GM19043 (cell line): ENCODE measurements at regions not wholly inside any gene's neighbourhood (a gene's known extent, or its start where the extent isn't known, plus 50 kb on each side); places are given as distances from the start of the nearest gene placed in this dataset.
"Not testable (repeated sequence)": the region's sequence is repeated elsewhere in the genome, so short reads cannot be mapped to it uniquely, and the experiment has no call there.

Experiments used
- ATAC-seq: cut with Tn5 transposase; IDR thresholded peaks from one replicate; pipeline ENCODE4 v1.9.1; 2021; ENCODE audit warnings: low read depth; ENCODE audit not compliant: unreplicated experiment

DNA sequence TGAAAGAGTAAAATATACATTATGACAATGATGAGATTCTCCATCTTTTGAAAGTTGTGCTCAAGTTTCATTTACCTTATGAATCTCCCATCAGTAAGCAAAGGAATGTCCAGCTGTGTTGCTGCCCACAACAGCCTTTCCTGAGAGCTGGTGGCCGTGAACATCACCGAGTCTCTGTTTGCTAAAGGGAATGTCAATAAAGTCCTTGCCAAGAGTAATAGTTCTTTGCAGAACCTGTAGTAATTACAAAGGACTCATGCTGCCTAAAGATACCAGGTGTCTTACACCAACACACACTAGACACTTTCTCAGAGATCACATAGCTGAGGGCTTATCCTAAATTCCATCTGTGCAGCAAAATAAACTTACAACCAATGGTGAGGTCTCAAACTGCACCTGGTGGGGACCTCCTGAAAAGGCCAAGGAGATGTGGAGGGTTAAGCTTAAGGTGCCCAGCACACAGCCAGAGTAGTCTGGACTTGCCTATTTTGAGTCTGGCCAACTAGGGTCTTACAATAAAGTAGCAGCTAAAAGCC, 111.1 kb upstream of the DAPK1 start:
- ATAC-seq, result no peak

DNA sequence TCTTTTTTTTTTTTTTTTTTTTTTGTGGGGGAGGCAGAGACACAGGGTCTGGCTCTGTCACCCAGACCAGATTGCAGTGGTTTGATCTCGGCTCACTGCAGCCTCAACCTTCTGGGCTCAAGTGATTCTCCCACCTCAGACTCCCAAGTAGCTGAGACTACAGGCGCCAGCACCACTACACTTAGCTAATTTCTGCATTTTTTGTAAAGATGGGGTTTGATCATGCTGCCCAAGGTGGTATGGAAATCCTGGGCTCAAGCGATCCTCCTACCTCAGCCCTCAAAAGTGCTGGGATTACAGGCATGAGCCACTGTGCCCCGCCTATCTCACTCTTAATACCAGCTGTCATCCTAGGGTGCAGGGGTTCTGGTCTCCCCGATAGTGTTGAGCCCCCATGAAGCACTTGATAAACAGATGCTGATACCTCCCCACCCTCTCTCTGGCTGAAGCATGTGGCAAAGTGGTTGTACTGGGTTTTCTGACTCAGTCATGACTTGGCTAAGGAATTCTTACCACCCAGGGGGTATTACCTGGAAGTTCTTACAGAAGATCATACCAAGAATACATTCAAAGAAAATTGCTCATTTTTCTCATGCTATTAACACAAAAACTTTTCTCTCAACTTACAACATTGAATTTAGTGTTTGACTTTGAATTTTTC, 110.2 kb upstream of the DAPK1 start:
- no peak for ATAC-seq

- ATAC-seq, result not testable (repeated sequence)
Observed at GRCh38 chr9:87388708-87389107, 109.0 kb upstream of the DAPK1 start.

DNA sequence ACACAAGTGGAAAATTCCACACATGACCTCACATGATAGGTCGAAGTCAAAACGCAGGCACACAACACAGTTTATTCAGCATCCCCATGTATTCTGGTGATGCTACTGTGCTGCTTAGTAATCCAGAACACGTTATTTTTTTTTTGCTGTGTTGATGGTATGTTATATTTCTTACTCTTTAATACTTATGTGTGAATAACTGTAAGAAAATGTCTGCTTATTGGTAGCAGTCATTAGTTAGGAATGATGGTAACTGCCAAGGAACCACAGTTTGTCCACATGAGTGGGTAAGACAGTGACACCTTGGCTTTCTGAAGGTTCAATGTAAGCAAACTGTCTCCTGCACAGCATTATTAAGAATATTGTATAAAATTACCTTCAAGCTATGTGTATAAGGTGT, 107.7 kb upstream of the DAPK1 start:
- ATAC-seq, result no peak

DNA sequence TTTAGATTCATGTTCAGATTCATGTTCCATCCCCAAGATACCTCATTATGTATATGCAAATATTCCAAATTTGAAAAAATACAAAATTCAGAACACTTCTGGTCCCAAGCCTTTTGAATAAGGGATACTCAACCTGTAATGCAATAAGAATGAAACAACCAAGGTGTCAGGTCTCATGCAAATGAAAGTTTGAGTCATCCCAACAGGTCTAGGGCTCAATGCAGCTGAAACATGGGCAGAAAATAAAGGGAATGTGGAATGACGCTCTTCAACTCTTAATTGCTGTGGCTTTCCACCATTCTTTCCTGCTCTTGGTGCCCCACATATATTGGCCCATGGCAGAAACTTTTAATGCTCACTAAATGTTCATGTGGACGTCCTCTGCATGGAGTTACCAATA, 107.3 kb upstream of the DAPK1 start:
- no peak for ATAC-seq

DNA sequence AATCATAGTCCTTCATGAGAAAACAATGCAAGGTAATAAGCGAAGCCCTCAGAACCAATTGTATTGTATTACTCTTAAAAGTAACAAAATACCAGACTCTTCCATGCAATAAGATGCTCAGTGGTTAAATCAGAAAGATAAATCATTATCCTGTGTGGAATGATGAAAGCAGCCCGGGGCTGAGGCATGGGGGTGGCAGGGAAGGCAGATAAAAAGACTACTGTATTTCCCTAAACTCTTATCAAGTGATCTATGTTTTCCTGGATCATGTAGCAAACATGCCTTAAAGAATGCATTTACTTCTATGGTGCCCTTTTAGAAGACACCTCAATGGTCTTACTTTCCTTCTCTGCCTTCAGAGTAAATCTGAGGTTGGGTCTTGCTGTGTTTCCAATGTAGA, 105.6 kb upstream of the DAPK1 start:
- no peak for ATAC-seq

GRCh38 chr9:87393706-87394230, 103.9 kb upstream of the DAPK1 start:
- no peak for ATAC-seq

- ATAC-seq, result no peak
Observed at GRCh38 chr9:87395804-87396479, 101.7 kb upstream of the DAPK1 start.

DNA sequence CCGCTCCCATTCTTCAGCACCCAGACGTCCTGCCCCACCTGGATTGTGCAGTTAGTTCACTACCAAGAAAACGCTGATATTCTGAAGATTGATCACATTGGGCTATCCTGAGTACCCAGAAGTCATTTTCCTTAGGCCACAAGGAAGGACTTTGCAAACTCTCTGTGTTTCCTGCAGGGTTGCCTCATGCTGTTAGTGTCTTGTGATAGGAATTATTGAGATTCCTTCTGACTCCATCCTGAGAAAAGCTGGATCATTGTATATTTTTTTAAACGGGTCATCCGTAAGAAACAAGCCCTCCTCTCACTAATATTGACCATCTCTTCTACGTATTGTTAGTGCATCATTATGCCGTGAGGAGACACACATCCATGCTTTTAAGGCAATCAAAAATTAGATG, 96.0 kb upstream of the DAPK1 start:
- no peak for ATAC-seq

GRCh38 chr9:87402537-87402936, 95.1 kb upstream of the DAPK1 start:
- no peak for ATAC-seq

DNA sequence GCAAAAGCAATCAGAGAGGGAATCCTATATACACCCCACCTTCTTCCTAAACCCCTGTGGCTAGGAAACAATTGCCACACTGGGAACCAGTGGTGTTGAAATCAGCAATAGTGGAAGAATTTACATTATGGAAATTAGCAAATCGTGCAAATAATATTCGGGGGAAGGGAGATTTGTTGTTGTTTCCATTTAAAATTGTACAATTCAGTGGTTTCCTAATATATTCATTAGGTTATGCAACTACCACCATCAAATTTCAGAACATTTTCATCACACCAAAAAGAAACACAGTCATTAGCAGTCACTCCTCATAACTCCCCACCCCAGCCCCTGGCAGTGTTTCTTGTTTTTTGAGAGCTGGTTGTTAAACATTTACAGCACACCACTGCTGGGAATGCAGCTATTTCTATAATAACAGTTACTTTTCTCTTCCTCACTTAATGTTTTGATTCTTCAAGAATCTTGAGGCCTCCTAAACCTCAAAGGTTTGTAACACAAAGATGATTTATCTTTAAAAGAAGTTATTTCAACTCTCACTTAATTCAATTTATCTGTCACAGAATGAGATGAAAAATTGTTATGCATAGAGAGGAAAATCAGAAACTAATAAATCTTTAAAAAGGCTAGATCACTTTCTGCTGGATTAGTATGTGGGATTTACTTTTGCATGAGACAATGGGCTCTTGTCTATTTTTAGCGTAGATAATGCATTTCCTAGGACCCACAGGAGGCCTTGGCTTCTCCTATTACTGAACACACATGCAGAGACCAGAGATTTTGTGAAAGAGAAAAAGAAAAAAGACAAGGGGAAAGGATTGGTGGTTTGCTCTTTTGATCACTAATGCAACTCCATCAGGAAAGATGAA, 91.8 kb upstream of the DAPK1 start:
- ATAC-seq, result no peak

GRCh38 chr9:87406543-87407166, 91.0 kb upstream of the DAPK1 start:
- no peak for ATAC-seq

DNA sequence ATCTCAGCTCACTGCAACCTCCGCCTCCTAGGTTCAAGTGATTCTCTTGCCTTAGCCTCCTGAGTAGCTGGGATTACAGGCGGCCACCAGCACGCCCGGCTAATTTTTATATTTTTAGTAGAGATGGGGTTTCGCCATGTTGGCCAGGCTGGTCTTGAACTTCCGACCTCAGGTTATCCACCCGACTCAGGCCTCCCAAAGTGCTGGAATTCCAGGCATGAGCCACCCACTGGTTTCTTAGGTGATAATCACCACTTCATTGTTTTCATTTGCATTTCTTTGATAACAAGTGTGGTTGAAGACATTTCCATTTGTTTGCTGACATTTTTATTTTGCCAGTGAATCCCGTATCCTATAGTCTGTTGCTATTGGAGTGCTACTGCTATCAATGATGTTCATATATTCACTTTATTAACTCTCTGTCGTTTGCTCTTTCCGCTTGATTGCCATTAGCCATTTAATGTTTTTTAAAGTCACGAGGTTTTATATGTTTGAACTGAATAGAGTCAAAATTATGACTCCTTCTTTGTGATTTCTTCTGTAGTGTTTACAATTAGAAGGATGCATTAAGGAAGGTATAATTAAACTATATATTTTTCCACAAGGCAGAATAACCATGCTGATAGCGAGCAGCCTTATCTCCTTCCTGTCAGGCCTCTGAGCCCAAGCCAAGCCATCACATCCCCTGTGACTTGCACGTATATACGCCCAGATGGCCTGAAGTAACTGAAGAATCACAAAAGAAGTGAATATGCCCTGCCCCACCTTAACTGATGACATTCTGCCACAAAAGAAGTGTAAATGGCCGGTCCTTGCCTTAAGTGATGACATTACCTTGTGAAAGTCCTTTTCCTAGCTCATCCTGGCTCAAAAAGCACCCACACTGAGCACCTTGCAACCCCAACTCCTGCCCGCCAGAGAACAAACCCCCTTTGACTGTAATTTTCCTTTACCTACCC, 87.3 kb upstream of the DAPK1 start:
- not testable (repeated sequence) for ATAC-seq

DNA sequence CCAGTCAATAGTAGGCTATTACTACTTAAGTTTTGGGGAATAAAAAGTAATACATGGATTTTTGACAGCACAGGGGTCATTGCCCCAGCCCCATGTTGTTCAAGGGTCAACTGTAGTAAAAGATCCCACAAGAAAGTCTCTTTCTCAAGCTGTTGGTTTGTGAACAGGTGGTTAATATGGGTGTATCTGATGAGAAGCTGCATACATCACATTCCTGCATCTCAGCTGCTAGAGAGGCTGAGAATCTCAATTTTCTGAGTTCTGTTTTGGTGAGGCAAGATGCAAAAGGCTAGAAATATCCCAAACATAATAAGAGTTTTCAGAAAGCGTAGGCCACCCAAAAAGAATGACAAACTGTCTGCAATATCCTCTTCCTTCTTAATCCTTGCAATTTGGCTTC, 76.8 kb upstream of the DAPK1 start:
- no peak for ATAC-seq

- ATAC-seq, result no peak
Observed at GRCh38 chr9:87421734-87422133, 75.9 kb upstream of the DAPK1 start.

DNA sequence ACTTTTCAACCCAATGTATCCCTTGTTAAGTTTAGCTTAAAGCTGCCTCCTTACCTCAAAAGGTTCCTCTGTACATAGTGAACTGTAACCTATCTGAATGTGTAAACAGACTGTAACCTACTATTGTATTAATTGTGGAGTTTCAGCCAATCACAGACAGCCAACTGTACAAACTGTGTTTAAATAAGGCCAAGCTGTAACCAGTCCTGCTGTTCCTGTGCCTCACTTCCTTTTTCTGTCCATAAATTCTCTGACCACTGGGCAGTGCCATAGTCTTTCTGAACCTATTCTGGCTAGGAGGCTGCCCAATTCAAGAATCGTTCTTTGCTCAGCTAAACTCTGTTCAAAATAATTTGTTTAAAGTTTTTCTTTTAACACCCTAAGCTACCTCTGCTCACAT, 74.7 kb upstream of the DAPK1 start:
- no peak for ATAC-seq

- not testable (repeated sequence) for ATAC-seq
Observed at GRCh38 chr9:87423885-87424284, 73.8 kb upstream of the DAPK1 start.

GRCh38 chr9:87425202-87425601, 72.5 kb upstream of the DAPK1 start:
- ATAC-seq, result no peak

GRCh38 chr9:87427851-87428506, 69.7 kb upstream of the DAPK1 start:
- ATAC-seq, result no peak
